ENCODE measurements at regions not wholly inside any gene's neighbourhood (a gene's known extent, or its start where the extent isn't known, plus 50 kb on each side); places are given as distances from the start of the nearest gene placed in this dataset.

DNA sequence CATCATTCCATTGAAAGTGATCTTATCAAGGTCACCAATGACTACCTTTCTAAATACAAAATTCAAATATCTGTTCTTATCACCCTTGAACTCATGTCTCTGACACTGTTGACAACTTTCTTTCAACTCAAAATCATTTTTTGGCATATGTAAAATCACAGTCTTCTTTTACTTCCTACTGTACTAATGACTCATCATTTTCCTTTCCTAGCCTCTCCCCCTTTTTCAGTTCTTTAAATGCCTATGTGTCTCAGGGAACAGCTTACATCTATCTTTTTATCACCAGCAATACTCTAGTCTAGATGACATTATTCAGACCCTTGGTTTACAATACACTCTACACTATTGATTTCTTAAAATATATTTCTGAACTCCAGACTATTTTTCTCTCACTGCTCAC lies 2220.7 kb upstream of the RAG2 start:
- H4K20me1 ChIP-seq (ENCODE audit: insufficient read depth, low read length) = no peaks in the 10 kb centered on the region
- TF ChIP-seq, protein P1, sequence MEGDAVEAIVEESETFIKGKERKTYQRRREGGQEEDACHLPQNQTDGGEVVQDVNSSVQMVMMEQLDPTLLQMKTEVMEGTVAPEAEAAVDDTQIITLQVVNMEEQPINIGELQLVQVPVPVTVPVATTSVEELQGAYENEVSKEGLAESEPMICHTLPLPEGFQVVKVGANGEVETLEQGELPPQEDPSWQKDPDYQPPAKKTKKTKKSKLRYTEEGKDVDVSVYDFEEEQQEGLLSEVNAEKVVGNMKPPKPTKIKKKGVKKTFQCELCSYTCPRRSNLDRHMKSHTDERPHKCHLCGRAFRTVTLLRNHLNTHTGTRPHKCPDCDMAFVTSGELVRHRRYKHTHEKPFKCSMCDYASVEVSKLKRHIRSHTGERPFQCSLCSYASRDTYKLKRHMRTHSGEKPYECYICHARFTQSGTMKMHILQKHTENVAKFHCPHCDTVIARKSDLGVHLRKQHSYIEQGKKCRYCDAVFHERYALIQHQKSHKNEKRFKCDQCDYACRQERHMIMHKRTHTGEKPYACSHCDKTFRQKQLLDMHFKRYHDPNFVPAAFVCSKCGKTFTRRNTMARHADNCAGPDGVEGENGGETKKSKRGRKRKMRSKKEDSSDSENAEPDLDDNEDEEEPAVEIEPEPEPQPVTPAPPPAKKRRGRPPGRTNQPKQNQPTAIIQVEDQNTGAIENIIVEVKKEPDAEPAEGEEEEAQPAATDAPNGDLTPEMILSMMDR (IDR thresholded peaks at IDR 0.05; ENCODE audit: extremely low read depth, low read depth, low read length) = no peak
- DNase-seq (ENCODE audit: insufficient read length, low spot score, missing footprints) = no peak

GRCh38 chr11:38814670-38815069 lies 2216.6 kb upstream of the RAG2 start:
- no peaks in the 10 kb centered on the region for H3K4me1 ChIP-seq (ENCODE audit: insufficient read depth, low read length)
- H3K79me2 ChIP-seq (ENCODE audit: insufficient read depth, low read length) = no peaks in the 10 kb centered on the region
- H2AFZ ChIP-seq (ENCODE audit: low read length) = no peak overlapping the region
- TF ChIP-seq, protein P1 (IDR thresholded peaks at IDR 0.05; ENCODE audit: extremely low read depth, low read depth, low read length) = no peak
- no peaks in the 10 kb centered on the region for H3K27me3 ChIP-seq (ENCODE audit: insufficient read depth, low read length)
- H3K27ac ChIP-seq (ENCODE audit: low read depth, low read length) = no peak overlapping the region
- no peak overlapping the region for H3K4me3 ChIP-seq (ENCODE audit: insufficient read depth, low read length)
- H3K4me2 ChIP-seq (ENCODE audit: insufficient read depth, low read length) = no peak overlapping the region
- no peaks in the 10 kb centered on the region for H4K20me1 ChIP-seq (ENCODE audit: insufficient read depth, low read length)
- H3K9me3 ChIP-seq (ENCODE audit: low read depth, low read length) = no peaks in the 10 kb centered on the region
- H3K36me3 ChIP-seq (ENCODE audit: insufficient read depth, low read length) = no peaks in the 10 kb centered on the region
- DNase-seq (ENCODE audit: insufficient read length, low spot score, missing footprints) = no peak

More for the DNA sequence above, 2220.7 kb upstream of the RAG2 start:
- Histone ChIP-seq H3K9me3 (ENCODE audit: low read depth, low read length) (no peaks in the 10 kb centered on the region), H3K4me1 (ENCODE audit: insufficient read depth, low read length) (no peaks in the 10 kb centered on the region), H3K36me3 (ENCODE audit: insufficient read depth, low read length) (no peaks in the 10 kb centered on the region), H3K27ac (ENCODE audit: low read depth, low read length) (no peak overlapping the region), H3K4me3 (ENCODE audit: insufficient read depth, low read length) (no peak overlapping the region), H3K27me3 (ENCODE audit: insufficient read depth, low read length) (no peaks in the 10 kb centered on the region), H3K4me2 (ENCODE audit: insufficient read depth, low read length) (no peak overlapping the region), H3K79me2 (ENCODE audit: insufficient read depth, low read length) (no peaks in the 10 kb centered on the region), H2AFZ (ENCODE audit: low read length) (no peak overlapping the region)

GRCh38 chr11:38809521-38809920 lies 2211.5 kb upstream of the RAG2 start:
- Histone ChIP-seq H3K36me3 (ENCODE audit: insufficient read depth, low read length) (no peaks in the 10 kb centered on the region), H3K4me2 (ENCODE audit: insufficient read depth, low read length) (no peak overlapping the region), H3K27me3 (ENCODE audit: insufficient read depth, low read length) (no peaks in the 10 kb centered on the region), H3K27ac (ENCODE audit: low read depth, low read length) (no peak overlapping the region), H4K20me1 (ENCODE audit: insufficient read depth, low read length) (no peaks in the 10 kb centered on the region), H3K9me3 (ENCODE audit: low read depth, low read length) (no peaks in the 10 kb centered on the region), H3K4me3 (ENCODE audit: insufficient read depth, low read length) (no peak overlapping the region), H3K4me1 (ENCODE audit: insufficient read depth, low read length) (no peaks in the 10 kb centered on the region), H2AFZ (ENCODE audit: low read length) (no peak overlapping the region), H3K79me2 (ENCODE audit: insufficient read depth, low read length) (no peaks in the 10 kb centered on the region)
- no peak for DNase-seq (ENCODE audit: insufficient read length, low spot score, missing footprints)
- TF ChIP-seq, protein P1 (IDR thresholded peaks at IDR 0.05; ENCODE audit: extremely low read depth, low read depth, low read length) = no peak

- Histone ChIP-seq H3K79me2 (ENCODE audit: insufficient read depth, low read length) (no peaks in the 10 kb centered on the region), H3K4me3 (ENCODE audit: insufficient read depth, low read length) (no peak overlapping the region), H3K27ac (ENCODE audit: low read depth, low read length) (no peak overlapping the region), H3K4me1 (ENCODE audit: insufficient read depth, low read length) (no peaks in the 10 kb centered on the region), H3K27me3 (ENCODE audit: insufficient read depth, low read length) (no peaks in the 10 kb centered on the region), H3K36me3 (ENCODE audit: insufficient read depth, low read length) (no peaks in the 10 kb centered on the region), H2AFZ (ENCODE audit: low read length) (no peak overlapping the region), H3K9me3 (ENCODE audit: low read depth, low read length) (no peaks in the 10 kb centered on the region), H4K20me1 (ENCODE audit: insufficient read depth, low read length) (no peaks in the 10 kb centered on the region), H3K4me2 (ENCODE audit: insufficient read depth, low read length) (no peak overlapping the region)
- TF ChIP-seq, protein P1 (IDR thresholded peaks at IDR 0.05; ENCODE audit: extremely low read depth, low read depth, low read length) = no peak
- no peak for DNase-seq (ENCODE audit: insufficient read length, low spot score, missing footprints)
Observed at GRCh38 chr11:38796281-38796680, 2198.2 kb upstream of the RAG2 start.

Measured in osteoblast (primary cell).